DOHH2 (cell line): ENCODE measurements at regions not wholly inside any gene's neighbourhood (a gene's known extent, or its start where the extent isn't known, plus 50 kb on each side); places are given as distances from the start of the nearest gene placed in this dataset.
"Not testable (repeated sequence)": the region's sequence is repeated elsewhere in the genome, so short reads cannot be mapped to it uniquely, and the experiment has no call there.

ENCODE experiments used
- CTCF ChIP-seq: fragments of 200-600 bp; sonication (generic); IDR thresholded peaks from one replicate; pipeline ENCODE4 v1.5.1; 2014; ENCODE audit warnings: antibody characterized with exemption, mild to moderate bottlenecking, low read depth, low read length; ENCODE audit not compliant: poor library complexity, severe bottlenecking
- EZH2phosphoT487 ChIP-seq: fragments of 200-600 bp; sonication (generic); IDR thresholded peaks from 2 replicates; pipeline ENCODE4 v1.6.1; 2017; ENCODE audit warnings: borderline replicate concordance, mild to moderate bottlenecking, antibody characterized with exemption, low read length, moderate library complexity, mixed read lengths

DNA sequence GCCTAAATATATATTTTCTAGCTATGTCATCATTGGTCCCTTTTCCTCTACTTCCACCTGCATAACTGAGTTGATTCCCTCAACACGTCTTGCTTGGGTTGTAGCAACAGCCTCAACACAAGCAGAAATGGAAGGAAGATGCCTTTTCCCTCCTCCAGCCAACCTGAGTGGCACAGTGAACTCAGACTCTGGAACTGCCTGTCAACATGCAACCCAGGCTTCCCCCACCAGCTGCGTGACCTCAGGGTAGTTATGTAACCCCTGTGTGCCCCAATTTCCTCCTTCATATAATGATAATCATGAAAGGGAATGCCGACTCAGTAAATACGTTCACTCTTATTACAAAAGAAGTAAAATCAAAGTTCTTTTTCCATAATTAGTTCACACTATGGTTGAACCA is 101.8 kb upstream of the TERB2 start:
- TF ChIP-seq CTCF, EZH2phosphoT487: not testable (repeated sequence)
